ENCODE measurements at regions not wholly inside any gene's neighbourhood (a gene's known extent, or its start where the extent isn't known, plus 50 kb on each side); places are given as distances from the start of the nearest gene placed in this dataset.

- no peak for DNase-seq (ENCODE audit: low read depth in 1 of 2, low spot score in 1 of 2)
- Histone ChIP-seq H3K27ac (replicated peaks) (no peak overlapping the region), H3K4me3 (replicated peaks; ENCODE audit: insufficient read depth, low read length) (no peak overlapping the region), H3K27me3 (ENCODE audit: insufficient read depth, poor library complexity, severe bottlenecking) (no peaks in the 10 kb centered on the region)
- TF ChIP-seq GABPA (IDR thresholded peaks at IDR 0.05; ENCODE audit: low read depth) (no peak), CTCF (IDR thresholded peaks at IDR 0.05; ENCODE audit: insufficient read depth, low read length) (no peak), POLR2AphosphoS5 (IDR thresholded peaks at IDR 0.05; ENCODE audit: low read depth) (no peak), SPI1 (IDR thresholded peaks at IDR 0.05; ENCODE audit: borderline replicate concordance, low read depth) (no peak)
- TF ChIP-seq, protein P1, sequence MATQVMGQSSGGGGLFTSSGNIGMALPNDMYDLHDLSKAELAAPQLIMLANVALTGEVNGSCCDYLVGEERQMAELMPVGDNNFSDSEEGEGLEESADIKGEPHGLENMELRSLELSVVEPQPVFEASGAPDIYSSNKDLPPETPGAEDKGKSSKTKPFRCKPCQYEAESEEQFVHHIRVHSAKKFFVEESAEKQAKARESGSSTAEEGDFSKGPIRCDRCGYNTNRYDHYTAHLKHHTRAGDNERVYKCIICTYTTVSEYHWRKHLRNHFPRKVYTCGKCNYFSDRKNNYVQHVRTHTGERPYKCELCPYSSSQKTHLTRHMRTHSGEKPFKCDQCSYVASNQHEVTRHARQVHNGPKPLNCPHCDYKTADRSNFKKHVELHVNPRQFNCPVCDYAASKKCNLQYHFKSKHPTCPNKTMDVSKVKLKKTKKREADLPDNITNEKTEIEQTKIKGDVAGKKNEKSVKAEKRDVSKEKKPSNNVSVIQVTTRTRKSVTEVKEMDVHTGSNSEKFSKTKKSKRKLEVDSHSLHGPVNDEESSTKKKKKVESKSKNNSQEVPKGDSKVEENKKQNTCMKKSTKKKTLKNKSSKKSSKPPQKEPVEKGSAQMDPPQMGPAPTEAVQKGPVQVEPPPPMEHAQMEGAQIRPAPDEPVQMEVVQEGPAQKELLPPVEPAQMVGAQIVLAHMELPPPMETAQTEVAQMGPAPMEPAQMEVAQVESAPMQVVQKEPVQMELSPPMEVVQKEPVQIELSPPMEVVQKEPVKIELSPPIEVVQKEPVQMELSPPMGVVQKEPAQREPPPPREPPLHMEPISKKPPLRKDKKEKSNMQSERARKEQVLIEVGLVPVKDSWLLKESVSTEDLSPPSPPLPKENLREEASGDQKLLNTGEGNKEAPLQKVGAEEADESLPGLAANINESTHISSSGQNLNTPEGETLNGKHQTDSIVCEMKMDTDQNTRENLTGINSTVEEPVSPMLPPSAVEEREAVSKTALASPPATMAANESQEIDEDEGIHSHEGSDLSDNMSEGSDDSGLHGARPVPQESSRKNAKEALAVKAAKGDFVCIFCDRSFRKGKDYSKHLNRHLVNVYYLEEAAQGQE (IDR thresholded peaks at IDR 0.05; ENCODE audit: insufficient replicate concordance, low read depth): no peak
Measured at GRCh38 chr15:95884276-95884675, 446.2 kb upstream of the NR2F2 start.

- no peak for TF ChIP-seq CTCF (IDR thresholded peaks at IDR 0.05; ENCODE audit: insufficient read depth, low read length)
- TF ChIP-seq SPI1 (IDR thresholded peaks at IDR 0.05; ENCODE audit: borderline replicate concordance, low read depth): no peak
- no peak for TF ChIP-seq GABPA (IDR thresholded peaks at IDR 0.05; ENCODE audit: low read depth)
- TF ChIP-seq, protein P1 (IDR thresholded peaks at IDR 0.05; ENCODE audit: insufficient replicate concordance, low read depth): no peak
- Histone ChIP-seq H3K27me3 (ENCODE audit: insufficient read depth, poor library complexity, severe bottlenecking) (no peaks in the 10 kb centered on the region), H3K4me3 (replicated peaks; ENCODE audit: insufficient read depth, low read length) (no peak overlapping the region), H3K27ac (replicated peaks) (no peak overlapping the region)
- DNase-seq (ENCODE audit: low read depth in 1 of 2, low spot score in 1 of 2): no peak
Measured at GRCh38 chr15:95887666-95888390, 442.7 kb upstream of the NR2F2 start.

DNA sequence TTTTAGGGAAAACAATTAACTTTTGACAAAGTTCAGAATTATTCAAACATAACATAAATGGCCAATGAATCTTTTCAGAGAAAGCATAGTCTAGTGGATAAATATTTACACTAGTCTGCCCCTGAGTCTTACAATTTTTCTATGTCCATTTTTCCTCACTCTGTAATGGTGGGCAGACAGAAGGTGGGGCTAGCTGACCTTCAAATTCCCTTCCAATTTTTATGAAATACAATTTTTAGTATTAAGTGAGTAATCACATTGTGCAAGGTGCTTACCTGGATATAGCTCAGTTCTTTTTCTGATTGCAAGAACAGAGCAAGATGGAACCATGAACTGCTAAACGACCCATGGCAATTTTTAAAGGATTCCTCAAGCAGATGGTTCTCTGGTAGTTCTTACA is 441.7 kb upstream of the NR2F2 start:
- TF ChIP-seq POLR2AphosphoS5 (IDR thresholded peaks at IDR 0.05; ENCODE audit: low read depth) (no peak), SPI1 (IDR thresholded peaks at IDR 0.05; ENCODE audit: borderline replicate concordance, low read depth) (no peak), CTCF (IDR thresholded peaks at IDR 0.05; ENCODE audit: insufficient read depth, low read length) (no peak), GABPA (IDR thresholded peaks at IDR 0.05; ENCODE audit: low read depth) (no peak)
- TF ChIP-seq, protein P1 (IDR thresholded peaks at IDR 0.05; ENCODE audit: insufficient replicate concordance, low read depth): no peak
- no peak for DNase-seq (ENCODE audit: low read depth in 1 of 2, low spot score in 1 of 2)
- H3K27ac ChIP-seq (replicated peaks): no peak overlapping the region
- no peak overlapping the region for H3K4me3 ChIP-seq (replicated peaks; ENCODE audit: insufficient read depth, low read length)
- no peaks in the 10 kb centered on the region for H3K27me3 ChIP-seq (ENCODE audit: insufficient read depth, poor library complexity, severe bottlenecking)
